ENCODE measurements at regions not wholly inside any gene's neighbourhood (a gene's known extent, or its start where the extent isn't known, plus 50 kb on each side); places are given as distances from the start of the nearest gene placed in this dataset.

DNA sequence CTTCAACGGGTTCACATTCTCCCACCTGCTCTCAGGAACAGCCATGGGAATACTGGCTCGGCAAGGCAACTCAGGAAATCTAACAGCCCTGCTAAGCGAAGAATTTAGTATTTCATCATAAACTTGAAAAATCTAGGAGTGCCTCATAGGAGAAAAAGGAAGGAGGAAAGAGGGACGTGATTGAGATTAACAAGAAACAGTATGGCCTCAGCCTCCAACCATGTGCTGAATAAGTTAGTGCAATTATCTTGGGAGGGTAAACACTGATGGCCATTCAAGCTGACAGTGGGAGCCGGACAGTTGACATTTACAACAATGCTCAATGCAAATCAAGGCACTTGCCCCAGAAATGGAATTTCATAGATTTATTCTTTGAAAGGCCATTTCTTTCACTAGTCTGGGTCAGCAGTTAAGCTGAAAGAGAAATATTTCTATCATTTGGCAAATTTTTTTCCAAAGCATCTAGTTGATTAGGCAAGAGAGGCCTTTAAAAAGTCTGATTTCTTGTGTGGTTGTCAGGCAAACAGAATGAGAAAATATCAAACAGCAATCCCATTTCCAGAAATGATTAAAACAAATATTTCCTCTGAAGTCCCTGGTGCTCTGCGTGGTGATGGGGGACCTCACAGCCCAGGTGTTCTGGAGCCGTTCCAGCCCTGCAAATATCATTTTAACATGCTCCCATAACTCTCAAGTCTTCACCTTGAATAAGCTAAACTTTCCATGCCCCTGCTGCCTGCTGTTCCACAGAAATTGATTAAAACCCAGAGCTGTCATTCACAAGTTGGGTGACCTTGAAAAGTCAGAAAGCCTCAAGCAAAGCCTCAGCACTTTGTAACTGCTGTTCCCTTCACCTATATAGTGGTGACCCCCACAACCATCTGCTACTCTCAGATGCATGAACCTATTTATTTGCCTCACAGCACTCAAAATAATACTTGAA is 121.6 kb downstream of the PHLDA1 start:
- no peak for TF ChIP-seq TBP (optimal IDR thresholded peaks at IDR 0.05; ENCODE audit: low read depth, low read length)
- TF ChIP-seq, protein P1, sequence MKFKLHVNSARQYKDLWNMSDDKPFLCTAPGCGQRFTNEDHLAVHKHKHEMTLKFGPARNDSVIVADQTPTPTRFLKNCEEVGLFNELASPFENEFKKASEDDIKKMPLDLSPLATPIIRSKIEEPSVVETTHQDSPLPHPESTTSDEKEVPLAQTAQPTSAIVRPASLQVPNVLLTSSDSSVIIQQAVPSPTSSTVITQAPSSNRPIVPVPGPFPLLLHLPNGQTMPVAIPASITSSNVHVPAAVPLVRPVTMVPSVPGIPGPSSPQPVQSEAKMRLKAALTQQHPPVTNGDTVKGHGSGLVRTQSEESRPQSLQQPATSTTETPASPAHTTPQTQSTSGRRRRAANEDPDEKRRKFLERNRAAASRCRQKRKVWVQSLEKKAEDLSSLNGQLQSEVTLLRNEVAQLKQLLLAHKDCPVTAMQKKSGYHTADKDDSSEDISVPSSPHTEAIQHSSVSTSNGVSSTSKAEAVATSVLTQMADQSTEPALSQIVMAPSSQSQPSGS (CRISPR knock-in tag; IDR thresholded peaks at IDR 0.05): no peak
- no peak for TF ChIP-seq NRF1 (conservative IDR thresholded peaks at IDR 0.05 in 1 of 2, IDR thresholded peaks at IDR 0.05 in 1 of 2)
- TF ChIP-seq, protein P2, sequence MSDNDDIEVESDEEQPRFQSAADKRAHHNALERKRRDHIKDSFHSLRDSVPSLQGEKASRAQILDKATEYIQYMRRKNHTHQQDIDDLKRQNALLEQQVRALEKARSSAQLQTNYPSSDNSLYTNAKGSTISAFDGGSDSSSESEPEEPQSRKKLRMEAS (CRISPR knock-in tag; IDR thresholded peaks at IDR 0.05): no peak
- no peak for TF ChIP-seq KDM5B (IDR thresholded peaks at IDR 0.05; ENCODE audit: insufficient replicate concordance, low read depth, low read length)
- TF ChIP-seq YY1 (IDR thresholded peaks at IDR 0.05; ENCODE audit: borderline replicate concordance in 1 of 3, control insufficient read depth in 1 of 3, extremely low read depth in 1 of 3, insufficient read depth in 3 of 3, insufficient read length in 1 of 3, insufficient replicate concordance in 2 of 3, low read depth in 1 of 3, low read length in 2 of 3): no peak
- TF ChIP-seq, protein P3, sequence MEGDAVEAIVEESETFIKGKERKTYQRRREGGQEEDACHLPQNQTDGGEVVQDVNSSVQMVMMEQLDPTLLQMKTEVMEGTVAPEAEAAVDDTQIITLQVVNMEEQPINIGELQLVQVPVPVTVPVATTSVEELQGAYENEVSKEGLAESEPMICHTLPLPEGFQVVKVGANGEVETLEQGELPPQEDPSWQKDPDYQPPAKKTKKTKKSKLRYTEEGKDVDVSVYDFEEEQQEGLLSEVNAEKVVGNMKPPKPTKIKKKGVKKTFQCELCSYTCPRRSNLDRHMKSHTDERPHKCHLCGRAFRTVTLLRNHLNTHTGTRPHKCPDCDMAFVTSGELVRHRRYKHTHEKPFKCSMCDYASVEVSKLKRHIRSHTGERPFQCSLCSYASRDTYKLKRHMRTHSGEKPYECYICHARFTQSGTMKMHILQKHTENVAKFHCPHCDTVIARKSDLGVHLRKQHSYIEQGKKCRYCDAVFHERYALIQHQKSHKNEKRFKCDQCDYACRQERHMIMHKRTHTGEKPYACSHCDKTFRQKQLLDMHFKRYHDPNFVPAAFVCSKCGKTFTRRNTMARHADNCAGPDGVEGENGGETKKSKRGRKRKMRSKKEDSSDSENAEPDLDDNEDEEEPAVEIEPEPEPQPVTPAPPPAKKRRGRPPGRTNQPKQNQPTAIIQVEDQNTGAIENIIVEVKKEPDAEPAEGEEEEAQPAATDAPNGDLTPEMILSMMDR (IDR thresholded peaks at IDR 0.05 in 2 of 3, conservative IDR thresholded peaks at IDR 0.05 in 1 of 3; ENCODE audit: insufficient read depth in 2 of 3, low read depth in 1 of 3, low read length in 3 of 3): no peak
- no peak for TF ChIP-seq ZNF507 (tag; conservative IDR thresholded peaks at IDR 0.05)
